Loucy (cell line): ENCODE measurements at regions not wholly inside any gene's neighbourhood (a gene's known extent, or its start where the extent isn't known, plus 50 kb on each side); places are given as distances from the start of the nearest gene placed in this dataset.

ENCODE experiments used
- H2AFZ ChIP-seq: fragments of 200-600 bp; sonication (generic); 2 replicates; pipeline ENCODE4 v1.6.0; 2016; ENCODE audit warnings: antibody characterized with exemption, mild to moderate bottlenecking, low read length, moderate library complexity
- H3F3A ChIP-seq: fragments of 200-600 bp; 2 replicates; pipeline ENCODE4 v1.6.0; 2016; ENCODE audit warnings: antibody characterized with exemption, low read depth, mild to moderate bottlenecking
- H3K27me3 ChIP-seq: fragments of 200-600 bp; sonication (generic); 2 replicates; pipeline ENCODE4 v1.6.1; 2014; ENCODE audit warnings: low read length, mild to moderate bottlenecking; ENCODE audit not compliant: insufficient read depth, poor library complexity, severe bottlenecking
- H3K36me3 ChIP-seq: fragments of 200-600 bp; sonication (generic); 2 replicates; pipeline ENCODE4 v1.6.1; 2016; ENCODE audit warnings: low read length; ENCODE audit not compliant: insufficient read depth
- H3K4me1 ChIP-seq: fragments of 200-600 bp; sonication (generic); 2 replicates; pipeline ENCODE4 v1.5.1; 2014; ENCODE audit warnings: low read length, mild to moderate bottlenecking; ENCODE audit not compliant: insufficient read depth, poor library complexity, severe bottlenecking
- H3K4me2 ChIP-seq: fragments of 200-600 bp; sonication (generic); 2 replicates; pipeline ENCODE4 v1.6.0; 2014; ENCODE audit warnings: antibody characterized with exemption, low read length, low read depth, mild to moderate bottlenecking; ENCODE audit not compliant: poor library complexity, severe bottlenecking
- H3K4me3 ChIP-seq: fragments of 200-600 bp; sonication (generic); 2 replicates; pipeline ENCODE4 v1.5.1; 2014; ENCODE audit warnings: low read length, mild to moderate bottlenecking, mixed read lengths; ENCODE audit not compliant: poor library complexity, severe bottlenecking
- H3K79me2 ChIP-seq: fragments of 200-600 bp; sonication (generic); 2 replicates; pipeline ENCODE4 v1.6.1; 2014; ENCODE audit warnings: low read length; ENCODE audit not compliant: insufficient read depth
- H3K9ac ChIP-seq: fragments of 200-600 bp; sonication (generic); 2 replicates; pipeline ENCODE4 v1.6.0; 2014; ENCODE audit warnings: mild to moderate bottlenecking, low read depth, low read length, moderate library complexity; ENCODE audit not compliant: poor library complexity, severe bottlenecking
- H3K9me2 ChIP-seq: fragments of 200-600 bp; sonication (generic); replicated peaks from 2 replicates; pipeline ENCODE4 v1.6.1; 2016; ENCODE audit warnings: low read depth, low read length, mixed read lengths
- H3K9me3 ChIP-seq: fragments of 200-600 bp; sonication (generic); 2 replicates; pipeline ENCODE4 v1.6.1; 2014; ENCODE audit warnings: mild to moderate bottlenecking, antibody characterized with exemption, low read length, low read depth; ENCODE audit not compliant: insufficient read depth
- H4K20me1 ChIP-seq: fragments of 200-600 bp; sonication (generic); 2 replicates; pipeline ENCODE4 v1.6.0; 2014; ENCODE audit warnings: antibody characterized with exemption, low read length, mild to moderate bottlenecking; ENCODE audit not compliant: insufficient read depth, poor library complexity, severe bottlenecking
- EZH2phosphoT487 ChIP-seq: fragments of 200-600 bp; IDR thresholded peaks from 2 replicates; pipeline ENCODE4 v1.6.1; 2018; ENCODE audit warnings: antibody characterized with exemption, mild to moderate bottlenecking, moderate library complexity, borderline replicate concordance
- TF ChIP-seq, protein P1 (sequence below): fragments of 200-600 bp; sonication (generic); conservative IDR thresholded peaks from 2 replicates; pipeline ENCODE4 v1.5.1; 2014; ENCODE audit warnings: mild to moderate bottlenecking, antibody characterized with exemption, low read length

DNA sequence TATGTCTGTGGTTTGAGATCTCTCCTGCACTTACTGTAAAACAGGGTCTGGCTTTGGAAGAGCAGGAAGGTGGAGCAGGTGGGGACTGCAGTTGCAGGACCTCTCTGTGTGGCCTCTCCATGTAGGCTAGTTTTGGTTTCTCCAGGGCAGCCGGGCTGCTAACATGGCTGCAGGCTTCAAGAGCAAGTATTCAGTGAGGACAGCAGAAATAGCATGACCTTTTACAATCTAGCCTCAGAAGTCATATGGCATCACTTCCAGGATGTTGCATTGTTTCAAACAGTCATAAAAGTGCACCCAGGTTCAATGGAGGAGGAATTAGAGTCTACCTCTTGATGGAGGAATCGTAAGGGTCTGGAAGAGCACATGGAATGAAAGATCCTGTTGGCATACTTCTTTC, 728.7 kb downstream of the NTRK3 start:
- no peak overlapping the region for H3K9ac ChIP-seq
- no peak overlapping the region for H3K4me2 ChIP-seq
- H3K4me3 ChIP-seq, result no peak overlapping the region
- no peaks in the 10 kb centered on the region for H3K9me2 ChIP-seq
- no peaks in the 10 kb centered on the region for H3K4me1 ChIP-seq
- no peaks in the 10 kb centered on the region for H3F3A ChIP-seq
- H3K9me3 ChIP-seq, result no peaks in the 10 kb centered on the region; the same call in 1 of the 2 replicates
- H3K79me2 ChIP-seq, result no peaks in the 10 kb centered on the region
- H3K36me3 ChIP-seq, result no peaks in the 10 kb centered on the region
- H2AFZ ChIP-seq, result no peak overlapping the region
- TF ChIP-seq EZH2phosphoT487, result no peak
- TF ChIP-seq, protein P1, sequence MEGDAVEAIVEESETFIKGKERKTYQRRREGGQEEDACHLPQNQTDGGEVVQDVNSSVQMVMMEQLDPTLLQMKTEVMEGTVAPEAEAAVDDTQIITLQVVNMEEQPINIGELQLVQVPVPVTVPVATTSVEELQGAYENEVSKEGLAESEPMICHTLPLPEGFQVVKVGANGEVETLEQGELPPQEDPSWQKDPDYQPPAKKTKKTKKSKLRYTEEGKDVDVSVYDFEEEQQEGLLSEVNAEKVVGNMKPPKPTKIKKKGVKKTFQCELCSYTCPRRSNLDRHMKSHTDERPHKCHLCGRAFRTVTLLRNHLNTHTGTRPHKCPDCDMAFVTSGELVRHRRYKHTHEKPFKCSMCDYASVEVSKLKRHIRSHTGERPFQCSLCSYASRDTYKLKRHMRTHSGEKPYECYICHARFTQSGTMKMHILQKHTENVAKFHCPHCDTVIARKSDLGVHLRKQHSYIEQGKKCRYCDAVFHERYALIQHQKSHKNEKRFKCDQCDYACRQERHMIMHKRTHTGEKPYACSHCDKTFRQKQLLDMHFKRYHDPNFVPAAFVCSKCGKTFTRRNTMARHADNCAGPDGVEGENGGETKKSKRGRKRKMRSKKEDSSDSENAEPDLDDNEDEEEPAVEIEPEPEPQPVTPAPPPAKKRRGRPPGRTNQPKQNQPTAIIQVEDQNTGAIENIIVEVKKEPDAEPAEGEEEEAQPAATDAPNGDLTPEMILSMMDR, result no peak
- no peaks in the 10 kb centered on the region for H3K27me3 ChIP-seq
- H4K20me1 ChIP-seq, result no peaks in the 10 kb centered on the region

DNA sequence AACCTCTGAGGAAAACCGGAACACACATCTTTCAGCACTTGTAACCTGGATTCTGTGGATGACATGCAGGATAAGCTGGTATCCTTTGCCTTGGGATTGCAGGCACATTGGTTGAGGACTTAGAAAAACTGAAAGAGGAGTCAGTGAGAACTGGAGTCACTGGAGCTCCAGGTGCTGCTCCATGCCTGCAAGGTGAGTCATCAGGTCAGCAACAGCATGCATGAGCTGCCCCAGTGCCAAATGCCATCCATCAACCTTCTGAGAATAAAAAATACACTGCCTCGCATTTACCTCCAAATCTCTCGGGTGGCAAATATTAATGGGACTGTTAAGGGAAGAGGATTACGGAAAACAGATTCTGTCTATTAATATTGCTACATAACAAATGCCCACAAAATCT, 729.1 kb downstream of the NTRK3 start:
- H3K9ac ChIP-seq, result no peak overlapping the region
- H3K36me3 ChIP-seq, result no peaks in the 10 kb centered on the region
- no peaks in the 10 kb centered on the region for H3K9me2 ChIP-seq
- no peaks in the 10 kb centered on the region for H3K4me1 ChIP-seq
- no peaks in the 10 kb centered on the region for H3F3A ChIP-seq
- no peaks in the 10 kb centered on the region for H3K79me2 ChIP-seq
- no peak overlapping the region for H2AFZ ChIP-seq
- H4K20me1 ChIP-seq, result no peaks in the 10 kb centered on the region
- no peaks in the 10 kb centered on the region; the same call in 1 of the 2 replicates for H3K9me3 ChIP-seq
- no peak overlapping the region for H3K4me2 ChIP-seq
- H3K4me3 ChIP-seq, result no peak overlapping the region
- TF ChIP-seq, protein P1, result no peak
- no peak for TF ChIP-seq EZH2phosphoT487
- H3K27me3 ChIP-seq, result no peaks in the 10 kb centered on the region

DNA sequence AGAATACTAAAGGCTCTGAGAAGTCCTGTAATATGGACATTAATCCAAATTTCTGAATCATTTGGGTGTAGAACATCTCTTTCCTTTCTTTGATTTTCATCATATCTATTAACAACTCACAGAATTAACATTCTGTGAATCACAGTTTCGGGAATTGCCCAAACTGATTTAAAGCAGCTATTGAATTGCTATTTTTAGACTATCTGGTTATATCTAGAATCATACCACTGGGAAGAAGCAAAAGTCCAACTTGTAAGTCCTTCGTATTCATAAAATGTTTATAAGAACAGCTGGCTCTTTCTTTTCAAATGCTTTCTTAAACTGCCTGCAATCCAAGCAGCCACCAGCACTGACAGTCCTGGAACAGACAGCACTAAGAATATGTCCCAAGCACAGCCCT, 733.0 kb downstream of the NTRK3 start:
- no peaks in the 10 kb centered on the region for H3F3A ChIP-seq
- H3K4me3 ChIP-seq, result no peak overlapping the region
- H3K9ac ChIP-seq, result no peak overlapping the region
- H3K9me3 ChIP-seq, result no peaks in the 10 kb centered on the region; the same call in 1 of the 2 replicates
- H3K27me3 ChIP-seq, result no peaks in the 10 kb centered on the region
- H3K4me1 ChIP-seq, result no peaks in the 10 kb centered on the region
- no peaks in the 10 kb centered on the region for H3K36me3 ChIP-seq
- H3K79me2 ChIP-seq, result no peaks in the 10 kb centered on the region
- H2AFZ ChIP-seq, result no peak overlapping the region
- H4K20me1 ChIP-seq, result no peaks in the 10 kb centered on the region
- TF ChIP-seq, protein P1, result no peak
- TF ChIP-seq EZH2phosphoT487, result no peak
- no peaks in the 10 kb centered on the region for H3K9me2 ChIP-seq
- no peak overlapping the region for H3K4me2 ChIP-seq
